ENCODE measurements at regions not wholly inside any gene's neighbourhood (a gene's known extent, or its start where the extent isn't known, plus 50 kb on each side); places are given as distances from the start of the nearest gene placed in this dataset.

DNA sequence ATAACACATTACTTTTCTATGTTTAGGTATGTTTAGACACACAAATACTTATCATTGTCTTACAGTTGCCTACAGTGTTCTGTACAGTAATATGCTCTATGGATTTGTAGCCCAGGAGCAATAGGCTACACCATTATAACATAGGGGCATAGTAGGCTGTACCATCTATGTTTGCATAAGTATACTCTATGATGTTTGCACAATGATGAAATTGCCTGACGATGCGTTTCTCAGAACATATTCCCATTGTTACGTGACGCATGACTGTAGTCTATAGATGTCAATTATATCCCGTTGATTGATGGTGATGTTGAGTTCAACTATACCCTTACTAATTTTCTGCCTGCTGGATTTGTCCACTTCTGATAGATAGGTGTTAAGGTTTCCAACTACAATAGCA is 139.4 kb upstream of the PFN2 start:
- no peak overlapping the region for H3K27ac ChIP-seq
- TF ChIP-seq, protein P1, sequence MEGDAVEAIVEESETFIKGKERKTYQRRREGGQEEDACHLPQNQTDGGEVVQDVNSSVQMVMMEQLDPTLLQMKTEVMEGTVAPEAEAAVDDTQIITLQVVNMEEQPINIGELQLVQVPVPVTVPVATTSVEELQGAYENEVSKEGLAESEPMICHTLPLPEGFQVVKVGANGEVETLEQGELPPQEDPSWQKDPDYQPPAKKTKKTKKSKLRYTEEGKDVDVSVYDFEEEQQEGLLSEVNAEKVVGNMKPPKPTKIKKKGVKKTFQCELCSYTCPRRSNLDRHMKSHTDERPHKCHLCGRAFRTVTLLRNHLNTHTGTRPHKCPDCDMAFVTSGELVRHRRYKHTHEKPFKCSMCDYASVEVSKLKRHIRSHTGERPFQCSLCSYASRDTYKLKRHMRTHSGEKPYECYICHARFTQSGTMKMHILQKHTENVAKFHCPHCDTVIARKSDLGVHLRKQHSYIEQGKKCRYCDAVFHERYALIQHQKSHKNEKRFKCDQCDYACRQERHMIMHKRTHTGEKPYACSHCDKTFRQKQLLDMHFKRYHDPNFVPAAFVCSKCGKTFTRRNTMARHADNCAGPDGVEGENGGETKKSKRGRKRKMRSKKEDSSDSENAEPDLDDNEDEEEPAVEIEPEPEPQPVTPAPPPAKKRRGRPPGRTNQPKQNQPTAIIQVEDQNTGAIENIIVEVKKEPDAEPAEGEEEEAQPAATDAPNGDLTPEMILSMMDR (IDR thresholded peaks at IDR 0.05): no peak
- no peaks in the 10 kb centered on the region for H3K36me3 ChIP-seq
- H3K4me1 ChIP-seq: no peaks in the 10 kb centered on the region
- H3K9ac ChIP-seq (ENCODE audit: low read depth in 2 of 2, low read length in 2 of 2): no peak overlapping the region
- intact Hi-C loops (cut with DNase I): no loop called here
- H3K27me3 ChIP-seq: no peaks in the 10 kb centered on the region
- H3K4me3 ChIP-seq: no peak overlapping the region
- no peaks in the 10 kb centered on the region for H3K9me3 ChIP-seq
- no peak for DNase-seq

DNA sequence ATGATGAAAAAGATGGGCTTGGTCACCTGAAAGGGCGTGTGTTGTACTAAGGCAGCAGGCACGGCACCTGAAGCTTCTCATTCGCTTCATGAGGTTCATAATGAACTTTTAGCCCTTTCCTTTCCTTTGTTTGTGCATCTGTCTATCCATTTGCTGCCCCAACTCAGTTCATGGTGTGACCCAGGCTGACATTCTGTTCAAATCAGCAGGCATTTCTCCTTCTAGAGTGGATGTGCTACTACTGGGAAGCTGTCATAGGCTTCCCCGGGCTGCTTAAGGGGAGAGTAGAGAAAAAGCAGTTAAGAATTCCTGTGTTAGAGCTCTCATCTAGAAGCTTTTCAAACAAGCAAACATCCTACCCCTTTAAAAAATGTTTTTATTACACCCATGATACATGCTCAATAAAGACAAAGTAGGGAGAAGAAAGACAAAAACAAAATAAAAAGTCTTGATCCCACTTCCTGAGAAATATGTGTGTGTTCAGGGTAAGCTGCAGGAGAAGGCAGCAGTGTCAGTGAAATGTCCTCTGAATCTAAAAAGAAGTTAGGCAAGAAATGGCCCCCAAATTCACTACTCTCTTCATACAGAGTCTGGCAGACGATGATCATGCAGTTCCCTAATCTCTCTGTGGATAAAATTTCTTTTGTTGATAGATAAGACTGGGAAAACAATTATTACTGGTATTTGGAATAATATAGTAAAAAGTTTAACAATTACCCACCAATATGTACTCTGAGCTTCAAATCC is 136.9 kb upstream of the PFN2 start:
- Histone ChIP-seq H3K27me3 (no peaks in the 10 kb centered on the region), H3K36me3 (no peaks in the 10 kb centered on the region), H3K9me3 (no peaks in the 10 kb centered on the region), H3K4me3 (no peak overlapping the region), H3K4me1 (no peaks in the 10 kb centered on the region), H3K27ac (no peak overlapping the region), H3K9ac (ENCODE audit: low read depth in 2 of 2, low read length in 2 of 2) (no peak overlapping the region)
- TF ChIP-seq, protein P1 (IDR thresholded peaks at IDR 0.05): no peak
- intact Hi-C loops (cut with DNase I): no loop called here
- DNase-seq: no peak

DNA sequence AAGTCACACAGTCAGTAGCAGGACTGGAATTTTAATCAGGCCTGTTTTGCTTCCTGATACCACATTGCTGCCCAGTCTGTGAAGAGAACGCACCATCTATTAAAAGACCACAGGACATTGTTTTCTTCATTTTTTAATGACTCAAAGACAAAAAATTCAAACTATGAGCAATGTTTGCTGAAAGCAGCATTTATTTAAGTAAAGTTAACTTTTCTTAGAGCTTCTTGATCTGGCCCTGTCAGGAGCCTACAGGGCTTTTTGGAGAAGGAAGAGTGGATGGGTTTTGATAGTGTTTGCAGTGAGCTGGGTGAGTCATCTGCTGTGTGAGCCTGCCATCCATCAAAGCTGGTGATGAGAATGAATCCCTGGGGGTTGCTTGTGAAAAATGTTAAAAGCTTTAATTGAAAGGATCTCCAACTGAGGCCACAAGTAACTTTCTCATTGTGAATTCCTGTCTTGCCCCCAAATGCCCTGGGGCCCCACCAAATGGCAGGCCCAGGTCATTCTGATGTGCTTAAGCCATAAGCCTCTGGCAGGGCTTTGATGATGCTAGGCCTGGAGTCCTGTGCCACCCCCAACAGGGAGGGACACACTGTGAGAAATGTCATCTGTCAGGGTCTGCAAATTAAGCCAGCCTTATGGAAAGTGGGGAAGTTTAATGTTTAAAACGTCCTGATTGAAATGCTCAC is 136.2 kb upstream of the PFN2 start:
- no peak overlapping the region for H3K4me3 ChIP-seq
- H3K4me1 ChIP-seq: no peaks in the 10 kb centered on the region
- no peak overlapping the region for H3K9ac ChIP-seq (ENCODE audit: low read depth in 2 of 2, low read length in 2 of 2)
- no peak for DNase-seq
- TF ChIP-seq, protein P1 (IDR thresholded peaks at IDR 0.05): no peak
- intact Hi-C loops (cut with DNase I): no loop called here
- H3K27me3 ChIP-seq: no peaks in the 10 kb centered on the region
- no peaks in the 10 kb centered on the region for H3K36me3 ChIP-seq
- H3K9me3 ChIP-seq: no peaks in the 10 kb centered on the region
- no peak overlapping the region for H3K27ac ChIP-seq

DNA sequence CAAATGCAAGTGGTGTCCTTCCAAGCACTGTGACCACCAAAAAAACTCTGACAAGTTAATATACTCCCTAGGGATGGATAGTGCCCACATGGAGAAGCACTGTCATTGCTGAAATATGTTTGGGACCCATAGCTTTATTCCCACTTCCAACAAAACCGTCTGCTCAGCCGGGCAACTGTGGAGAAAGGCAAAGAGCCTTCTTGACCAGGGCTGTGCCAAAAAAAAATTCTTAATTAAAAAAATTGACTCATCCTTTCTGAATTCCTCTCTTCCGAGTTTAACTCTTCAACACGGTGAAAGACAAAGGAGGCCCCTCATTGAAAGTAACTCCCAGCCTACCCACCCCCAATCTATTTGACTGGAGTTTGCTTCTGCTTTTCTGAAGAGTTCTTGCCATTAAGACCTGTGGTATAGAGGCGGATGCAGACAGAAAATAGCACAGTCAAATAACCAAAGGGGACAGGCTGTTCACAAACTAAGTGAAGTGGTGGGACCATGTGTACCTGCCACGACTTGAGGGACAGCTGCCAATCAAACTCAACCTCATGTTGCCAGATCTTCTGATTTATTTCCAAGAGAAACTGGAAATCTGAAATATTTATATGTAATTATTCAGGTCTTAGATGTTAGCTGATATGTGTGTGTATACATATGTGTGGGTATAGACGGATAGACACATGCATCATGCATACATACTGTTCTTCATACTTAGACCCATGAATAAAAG is 135.4 kb upstream of the PFN2 start:
- H3K4me3 ChIP-seq: no peak overlapping the region
- H3K4me1 ChIP-seq: no peaks in the 10 kb centered on the region
- no peak overlapping the region for H3K27ac ChIP-seq
- H3K9ac ChIP-seq (ENCODE audit: low read depth in 2 of 2, low read length in 2 of 2): no peak overlapping the region
- no peaks in the 10 kb centered on the region for H3K9me3 ChIP-seq
- no peaks in the 10 kb centered on the region for H3K27me3 ChIP-seq
- intact Hi-C loops (cut with DNase I): no loop called here
- no peaks in the 10 kb centered on the region for H3K36me3 ChIP-seq
- TF ChIP-seq, protein P1 (IDR thresholded peaks at IDR 0.05): no peak
- no peak for DNase-seq

DNA sequence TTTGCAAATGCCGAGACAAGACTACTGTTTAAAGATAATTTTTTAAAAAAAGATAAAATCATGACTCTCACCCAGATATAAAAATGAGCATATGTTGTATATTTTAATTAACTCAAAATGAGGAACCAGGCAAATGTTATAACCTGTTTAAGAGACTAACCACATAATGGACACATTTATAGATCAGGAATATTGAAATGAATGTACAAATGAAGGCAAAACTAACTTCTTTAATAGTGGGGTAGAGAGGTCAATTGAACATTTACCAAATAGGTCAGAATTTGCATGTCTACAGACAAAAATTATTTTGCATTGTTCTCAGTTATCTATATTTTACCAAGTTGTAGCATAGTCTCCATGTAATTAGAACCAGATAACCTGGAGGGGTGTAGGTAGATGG is 134.3 kb upstream of the PFN2 start:
- H3K36me3 ChIP-seq: no peaks in the 10 kb centered on the region
- H3K27ac ChIP-seq: no peak overlapping the region
- no peak overlapping the region for H3K9ac ChIP-seq (ENCODE audit: low read depth in 2 of 2, low read length in 2 of 2)
- no peak overlapping the region for H3K4me3 ChIP-seq
- H3K4me1 ChIP-seq: no peaks in the 10 kb centered on the region
- no peaks in the 10 kb centered on the region for H3K27me3 ChIP-seq
- H3K9me3 ChIP-seq: no peaks in the 10 kb centered on the region
- DNase-seq: no peak
- intact Hi-C loops (cut with DNase I): no loop called here
- TF ChIP-seq, protein P1 (IDR thresholded peaks at IDR 0.05): no peak
